IMR-90 (cell line): ENCODE measurements at regions not wholly inside any gene's neighbourhood (a gene's known extent, or its start where the extent isn't known, plus 50 kb on each side); places are given as distances from the start of the nearest gene placed in this dataset.

Source experiments
- CEBPB ChIP-seq: IDR thresholded peaks from 2 replicates; pipeline ENCODE4 v1.6.1; 2012; ENCODE audit warnings: low read depth, low read length, improper control_type of control experiment
- CHD1 ChIP-seq: IDR thresholded peaks from 2 replicates; pipeline ENCODE4 v1.6.1; 2012; ENCODE audit warnings: low read depth, low read length, improper control_type of control experiment
- FOS ChIP-seq: fragments of 150-350 bp; IDR thresholded peaks from 2 replicates; pipeline ENCODE4 v1.6.1; 2016; ENCODE audit warnings: low read depth, low read length
- MAFK ChIP-seq: IDR thresholded peaks from 2 replicates; pipeline ENCODE4 v1.6.1; 2012; ENCODE audit warnings: low read depth, low read length, improper control_type of control experiment
- MAZ ChIP-seq: IDR thresholded peaks from 2 replicates; pipeline ENCODE4 v1.6.1; 2012; ENCODE audit warnings: low read depth, mild to moderate bottlenecking, low read length, improper control_type of control experiment, moderate library complexity, borderline replicate concordance
- POLR2A ChIP-seq: IDR thresholded peaks from 2 replicates; pipeline ENCODE4 v1.6.1; 2012; ENCODE audit warnings: mild to moderate bottlenecking, low read depth, low read length
- RAD21 ChIP-seq: IDR thresholded peaks from 2 replicates; pipeline ENCODE4 v1.6.1; 2012; ENCODE audit warnings: low read length, improper control_type of control experiment
- RFX5 ChIP-seq: IDR thresholded peaks from 2 replicates; pipeline ENCODE4 v1.8.0; 2012; ENCODE audit warnings: low read depth, mild to moderate bottlenecking, low read length, moderate library complexity
- TF ChIP-seq, protein P1 (sequence below): conservative IDR thresholded peaks from 2 replicates; pipeline ENCODE4 v1.5.1; 2012; ENCODE audit warnings: mild to moderate bottlenecking, low read depth, low read length, improper control_type of control experiment
- TF ChIP-seq, protein P2 (sequence below): fragments of 150-350 bp; IDR thresholded peaks from 2 replicates; pipeline ENCODE4 v1.6.1; 2016; ENCODE audit warnings: low read depth, mild to moderate bottlenecking, low read length, moderate library complexity, borderline replicate concordance
- TF ChIP-seq, protein P3 (sequence below): fragments of 150-350 bp; IDR thresholded peaks from 2 replicates; pipeline ENCODE4 v1.6.1; 2017; ENCODE audit warnings: mild to moderate bottlenecking, antibody characterized with exemption, low read length, low read depth

DNA sequence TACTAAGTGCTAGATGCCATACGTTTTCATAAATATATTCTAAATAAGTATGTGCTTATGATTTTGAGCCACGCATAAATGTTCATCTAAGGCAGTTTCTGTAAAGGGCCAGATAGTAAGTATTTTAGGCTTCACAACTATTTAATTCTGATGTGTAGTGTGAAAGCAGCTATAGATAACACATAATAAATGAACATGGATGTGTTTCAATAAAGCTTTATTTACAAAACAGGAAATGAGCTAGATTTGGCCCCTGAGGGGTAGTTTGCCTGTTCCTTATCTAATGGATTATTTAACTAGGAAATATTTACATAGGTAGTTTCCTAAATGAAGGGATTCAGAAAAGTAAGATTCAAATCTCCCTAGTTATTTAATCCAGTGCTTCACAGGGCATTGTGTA lies 557.6 kb upstream of the PKN2 start:
- TF ChIP-seq POLR2A (no peak), FOS (no peak), CHD1 (no peak), RFX5 (no peak), MAFK (no peak), CEBPB (no peak), RAD21 (no peak), MAZ (no peak)
- TF ChIP-seq, protein P1, sequence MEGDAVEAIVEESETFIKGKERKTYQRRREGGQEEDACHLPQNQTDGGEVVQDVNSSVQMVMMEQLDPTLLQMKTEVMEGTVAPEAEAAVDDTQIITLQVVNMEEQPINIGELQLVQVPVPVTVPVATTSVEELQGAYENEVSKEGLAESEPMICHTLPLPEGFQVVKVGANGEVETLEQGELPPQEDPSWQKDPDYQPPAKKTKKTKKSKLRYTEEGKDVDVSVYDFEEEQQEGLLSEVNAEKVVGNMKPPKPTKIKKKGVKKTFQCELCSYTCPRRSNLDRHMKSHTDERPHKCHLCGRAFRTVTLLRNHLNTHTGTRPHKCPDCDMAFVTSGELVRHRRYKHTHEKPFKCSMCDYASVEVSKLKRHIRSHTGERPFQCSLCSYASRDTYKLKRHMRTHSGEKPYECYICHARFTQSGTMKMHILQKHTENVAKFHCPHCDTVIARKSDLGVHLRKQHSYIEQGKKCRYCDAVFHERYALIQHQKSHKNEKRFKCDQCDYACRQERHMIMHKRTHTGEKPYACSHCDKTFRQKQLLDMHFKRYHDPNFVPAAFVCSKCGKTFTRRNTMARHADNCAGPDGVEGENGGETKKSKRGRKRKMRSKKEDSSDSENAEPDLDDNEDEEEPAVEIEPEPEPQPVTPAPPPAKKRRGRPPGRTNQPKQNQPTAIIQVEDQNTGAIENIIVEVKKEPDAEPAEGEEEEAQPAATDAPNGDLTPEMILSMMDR = no peak
- TF ChIP-seq, protein P2, sequence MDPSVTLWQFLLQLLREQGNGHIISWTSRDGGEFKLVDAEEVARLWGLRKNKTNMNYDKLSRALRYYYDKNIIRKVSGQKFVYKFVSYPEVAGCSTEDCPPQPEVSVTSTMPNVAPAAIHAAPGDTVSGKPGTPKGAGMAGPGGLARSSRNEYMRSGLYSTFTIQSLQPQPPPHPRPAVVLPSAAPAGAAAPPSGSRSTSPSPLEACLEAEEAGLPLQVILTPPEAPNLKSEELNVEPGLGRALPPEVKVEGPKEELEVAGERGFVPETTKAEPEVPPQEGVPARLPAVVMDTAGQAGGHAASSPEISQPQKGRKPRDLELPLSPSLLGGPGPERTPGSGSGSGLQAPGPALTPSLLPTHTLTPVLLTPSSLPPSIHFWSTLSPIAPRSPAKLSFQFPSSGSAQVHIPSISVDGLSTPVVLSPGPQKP = no peak
- TF ChIP-seq, protein P3, sequence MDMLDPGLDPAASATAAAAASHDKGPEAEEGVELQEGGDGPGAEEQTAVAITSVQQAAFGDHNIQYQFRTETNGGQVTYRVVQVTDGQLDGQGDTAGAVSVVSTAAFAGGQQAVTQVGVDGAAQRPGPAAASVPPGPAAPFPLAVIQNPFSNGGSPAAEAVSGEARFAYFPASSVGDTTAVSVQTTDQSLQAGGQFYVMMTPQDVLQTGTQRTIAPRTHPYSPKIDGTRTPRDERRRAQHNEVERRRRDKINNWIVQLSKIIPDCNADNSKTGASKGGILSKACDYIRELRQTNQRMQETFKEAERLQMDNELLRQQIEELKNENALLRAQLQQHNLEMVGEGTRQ = no peak
